Endothelial cell of umbilical vein (primary cell): ENCODE measurements at regions not wholly inside any gene's neighbourhood (a gene's known extent, or its start where the extent isn't known, plus 50 kb on each side); places are given as distances from the start of the nearest gene placed in this dataset.

Source experiments
- BruUV-seq: library from RNA; stranded (reverse); fragments of 400-500 nt; replicated peaks from 2 replicates; lab custom pipeline; 2021; lab: Mats Ljungman, UMichigan
- CTCF ChIA-PET: fragments of 300-600, 350-600 bp; sonication (Branson Sonifier 250); formaldehyde crosslinking; loops from one replicate; lab custom pipeline; 2021; ENCODE audit warnings: antibody characterized with exemption, inconsistent platforms; lab: Charles Lee
- POLR2A ChIA-PET: fragments of 300-600, 350-600 bp; sonication (Branson Sonifier 250); formaldehyde crosslinking; loops from one replicate; lab custom pipeline; 2021; ENCODE audit warnings: antibody characterized with exemption, inconsistent platforms; lab: Charles Lee
- DNase-seq: peaks from one replicate; pipeline ENCODE4 v3.0.0-alpha.2; 2011; ENCODE audit warnings: low read depth, low spot score
- FAIRE-seq: peaks from 2 replicates; lab custom pipeline; 2011; peaks lifted over from hg19 to GRCh38; lab: Jason Lieb, UNC
- H2AFZ ChIP-seq: 2 replicates; pipeline ENCODE4 v1.6.0; 2012; ENCODE audit warnings: low read depth, low read length, control low read depth, inconsistent platforms
- H3K27ac ChIP-seq: 2 replicates; pipeline ENCODE4 v1.5.1; 2011; ENCODE audit warnings: low read depth, mild to moderate bottlenecking, control low read depth, low read length, moderate library complexity; ENCODE audit not compliant: insufficient read depth
- H3K27me3 ChIP-seq, 2 experiments: 2 replicates each; pipeline versions ENCODE4 v1.6.0 to v1.6.1; 2011; ENCODE audit warnings: low read length in 2 of 2, mixed read lengths in 1 of 2; ENCODE audit not compliant: control insufficient read depth in 2 of 2, insufficient read depth in 2 of 2
- H3K36me3 ChIP-seq, 2 experiments: 2 replicates in 1 of 2; 3 replicates in 1 of 2; pipeline ENCODE4 v1.5.1; 2011; ENCODE audit warnings: low read length in 2 of 2, mild to moderate bottlenecking in 1 of 2, moderate library complexity in 1 of 2; ENCODE audit not compliant: control insufficient read depth in 2 of 2, insufficient read depth in 2 of 2; ENCODE audit errors: extremely low read depth in 1 of 2
- H3K4me1 ChIP-seq: 3 replicates; pipeline ENCODE4 v1.5.1; 2011; ENCODE audit warnings: mild to moderate bottlenecking, low read length; ENCODE audit not compliant: control insufficient read depth, insufficient read depth; ENCODE audit errors: extremely low read depth
- H3K4me2 ChIP-seq: 2 replicates; pipeline ENCODE4 v1.6.1; 2011; ENCODE audit warnings: low read length, control low read depth, mixed read lengths; ENCODE audit not compliant: insufficient read depth
- H3K4me3 ChIP-seq, 3 experiments: fragments of 200-600 bp in 1 of 3; sonication (generic), shearing (Covaris generic) in 1 of 3; replicated peaks in 1 of 3; 2 replicates each; pipeline ENCODE4 v1.5.1; 2011 to 2016; ENCODE audit warnings: control low read depth in 3 of 3, low read length in 3 of 3, mild to moderate bottlenecking in 2 of 3, inconsistent platforms in 1 of 3, low read depth in 1 of 3, moderate library complexity in 1 of 3; ENCODE audit not compliant: insufficient read depth in 1 of 3
- H3K79me2 ChIP-seq: 2 replicates; pipeline ENCODE4 v1.6.0; 2012; ENCODE audit warnings: low read length, inconsistent platforms; ENCODE audit not compliant: control insufficient read depth, insufficient read depth
- H3K9ac ChIP-seq: replicated peaks from 2 replicates; pipeline ENCODE3; 2011; ENCODE audit warnings: low read length, control low read depth; ENCODE audit not compliant: insufficient read depth; ENCODE audit errors: extremely low read depth
- H3K9me1 ChIP-seq: replicated peaks from 3 replicates; pipeline ENCODE4 v1.6.0; 2011; ENCODE audit warnings: mild to moderate bottlenecking, low read length; ENCODE audit not compliant: control insufficient read depth, insufficient read depth; ENCODE audit errors: extremely low read depth
- H3K9me3 ChIP-seq: replicated peaks from 2 replicates; pipeline ENCODE4 v1.5.1; 2012; ENCODE audit warnings: low read length, inconsistent platforms; ENCODE audit not compliant: control insufficient read depth, insufficient read depth
- H4K20me1 ChIP-seq: replicated peaks from 2 replicates; pipeline ENCODE3; 2011; ENCODE audit warnings: mild to moderate bottlenecking, low read length; ENCODE audit not compliant: control insufficient read depth, insufficient read depth; ENCODE audit errors: extremely low read depth
- CTCF ChIP-seq, 2 donors: IDR thresholded peaks; 1 replicate in 1 of 2; 2 replicates in 1 of 2; pipeline ENCODE4 v1.5.1; 2011; ENCODE audit warnings: low read length in 2 of 2, mild to moderate bottlenecking in 2 of 2, moderate library complexity in 2 of 2, control low read depth in 1 of 2, inconsistent platforms in 1 of 2, low read depth in 1 of 2; ENCODE audit not compliant: insufficient read depth in 1 of 2; ENCODE audit errors: extremely low read depth in 1 of 2
- EZH2 ChIP-seq: IDR thresholded peaks from 2 replicates; pipeline ENCODE4 v1.6.1; 2012; ENCODE audit warnings: borderline replicate concordance, low read depth, mild to moderate bottlenecking, moderate library complexity, low read length, inconsistent platforms; ENCODE audit not compliant: severe bottlenecking
- FOS ChIP-seq: IDR thresholded peaks from 2 replicates; pipeline ENCODE4 v1.6.1; 2011; ENCODE audit warnings: mild to moderate bottlenecking, low read length, moderate library complexity, borderline replicate concordance; ENCODE audit not compliant: insufficient read depth
- GATA2 ChIP-seq: IDR thresholded peaks from 2 replicates; pipeline ENCODE4 v1.7.0; 2011; ENCODE audit warnings: low read depth, mild to moderate bottlenecking, moderate library complexity, mixed read lengths, low read length; ENCODE audit not compliant: insufficient read length, insufficient read depth
- JUN ChIP-seq: IDR thresholded peaks from 2 replicates; pipeline ENCODE4 v1.6.1; 2011; ENCODE audit warnings: borderline replicate concordance, low read depth; ENCODE audit not compliant: insufficient read length, insufficient read depth
- MYC ChIP-seq: IDR thresholded peaks from one replicate; pipeline ENCODE4 v1.6.1; 2011; ENCODE audit warnings: mild to moderate bottlenecking, low read depth, low read length
- POLR2A ChIP-seq: IDR thresholded peaks from 2 replicates; pipeline ENCODE4 v1.6.1; 2012; ENCODE audit warnings: low read depth, mild to moderate bottlenecking, control low read depth, low read length
- POLR2AphosphoS5 ChIP-seq: IDR thresholded peaks from 2 replicates; pipeline ENCODE4 v1.6.1; 2012; ENCODE audit warnings: low read depth, mild to moderate bottlenecking, control low read depth, low read length, moderate library complexity; ENCODE audit not compliant: insufficient read depth
- dilution Hi-C: fragments of 300-500 bp; cut with MboI; formaldehyde crosslinking; loops from one replicate; pipeline ENCODE4 v1.15.0; 2019; ENCODE audit warnings: low sequenced_read_pairs; ENCODE audit not compliant: extremely low pct_ligation_motif_present
- intact Hi-C: fragments of 100-400 bp; cut with micrococcal nuclease; formaldehyde crosslinking; loops from one replicate; pipeline ENCODE4 v1.10.0; 2022
- TF ChIP-seq, protein P1 (sequence below): IDR thresholded peaks from 2 replicates; pipeline ENCODE4 v1.6.1; 2011; ENCODE audit not compliant: insufficient read depth, insufficient read length

DNA sequence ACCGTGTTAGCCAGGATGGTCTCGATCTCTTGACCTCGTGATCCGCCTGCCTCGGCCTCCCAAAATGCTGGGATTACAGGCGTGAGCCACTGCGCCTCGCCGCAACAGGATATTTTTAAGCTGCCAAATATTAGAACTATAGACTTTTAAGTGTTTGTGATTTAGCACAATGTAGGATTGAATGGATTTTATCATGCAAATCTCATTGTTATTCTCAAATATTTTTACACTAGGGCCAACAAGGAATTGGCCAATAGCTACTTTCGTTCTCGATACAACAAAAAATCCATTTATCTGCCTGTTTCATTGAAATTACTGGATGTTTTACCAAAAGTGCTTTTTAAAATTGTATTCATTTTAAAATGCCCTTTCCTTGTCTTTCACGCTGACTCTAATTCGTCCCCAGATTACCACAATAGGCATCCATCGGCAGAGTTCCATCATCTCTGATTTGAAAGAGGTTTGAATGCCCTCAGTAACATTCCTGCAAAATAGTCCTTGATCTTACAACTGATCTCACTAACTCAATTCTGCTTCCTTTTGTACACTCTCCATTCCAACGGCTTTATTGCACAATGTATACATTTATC, 99.6 kb upstream of the ROBO2 start:
- dilution Hi-C loops: no loop called here
- no peak overlapping the region for H3K9ac ChIP-seq
- intact Hi-C loops: no loop called here
- H4K20me1 ChIP-seq: no peaks in the 10 kb centered on the region
- H3K9me1 ChIP-seq: no peaks in the 10 kb centered on the region
- CTCF ChIA-PET: no interaction called here
- POLR2A ChIA-PET: no interaction called here
- no peaks in the 10 kb centered on the region for H3K36me3 ChIP-seq
- FAIRE-seq (no peak), DNase-seq (no peak)
- TF ChIP-seq POLR2A: no peak
- TF ChIP-seq FOS: no peak
- no peak for TF ChIP-seq JUN
- TF ChIP-seq EZH2: no peak
- TF ChIP-seq POLR2AphosphoS5: no peak
- TF ChIP-seq CTCF (IDR thresholded peaks at IDR 0.05; ENCODE audit: extremely low read depth in 1 of 2, insufficient read depth in 1 of 2, low read depth in 1 of 2, low read length in 2 of 2): no peak
- TF ChIP-seq GATA2: no peak
- TF ChIP-seq, protein P1, sequence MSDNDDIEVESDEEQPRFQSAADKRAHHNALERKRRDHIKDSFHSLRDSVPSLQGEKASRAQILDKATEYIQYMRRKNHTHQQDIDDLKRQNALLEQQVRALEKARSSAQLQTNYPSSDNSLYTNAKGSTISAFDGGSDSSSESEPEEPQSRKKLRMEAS: no peak
- TF ChIP-seq MYC: no peak
- H2AFZ ChIP-seq: no peak overlapping the region
- H3K27me3 ChIP-seq: no peaks in the 10 kb centered on the region
- H3K27ac ChIP-seq: no peak overlapping the region
- H3K4me1 ChIP-seq: peaks cover 2% of the 10 kb centered on the region
- no TSS peak for BruUV-seq
- no peaks in the 10 kb centered on the region for H3K79me2 ChIP-seq
- no peak overlapping the region for H3K4me3 ChIP-seq
- H3K9me3 ChIP-seq: no peaks in the 10 kb centered on the region
- no peak overlapping the region for H3K4me2 ChIP-seq
